Neural cell (in vitro differentiated cells): ENCODE measurements at regions not wholly inside any gene's neighbourhood (a gene's known extent, or its start where the extent isn't known, plus 50 kb on each side); places are given as distances from the start of the nearest gene placed in this dataset.

ENCODE experiments used
- CTCF ChIP-seq: fragments of 450-650 bp; IDR thresholded peaks from 2 replicates; pipeline ENCODE4 v1.5.1; 2014; ENCODE audit warnings: antibody characterized with exemption, mild to moderate bottlenecking, moderate library complexity; ENCODE audit not compliant: poor library complexity, severe bottlenecking
- EP300 ChIP-seq: fragments of 450-650 bp; conservative IDR thresholded peaks from 2 replicates; pipeline ENCODE4 v1.6.1; 2014; ENCODE audit warnings: antibody characterized with exemption, mild to moderate bottlenecking, moderate library complexity; ENCODE audit not compliant: poor library complexity, severe bottlenecking
- EZH2 ChIP-seq: fragments of 200-600, 300-800 bp; shearing (Covaris generic), sonication (generic); IDR thresholded peaks from 2 replicates; pipeline ENCODE4 v1.6.1; 2014; ENCODE audit warnings: antibody characterized with exemption, low read length, borderline replicate concordance, mild to moderate bottlenecking; ENCODE audit not compliant: insufficient read depth, poor library complexity, severe bottlenecking

- no peak for TF ChIP-seq EP300
- no peak for TF ChIP-seq EZH2
- TF ChIP-seq CTCF = no peak
Observed at GRCh38 chr11:25244126-25244525, 747.3 kb downstream of the LUZP2 start.
